Muscle layer of colon (tissue), 2 donors: ENCODE measurements at regions not wholly inside any gene's neighbourhood (a gene's known extent, or its start where the extent isn't known, plus 50 kb on each side); places are given as distances from the start of the nearest gene placed in this dataset.

Experiments used
- H3K27ac ChIP-seq: one replicate; pipeline ENCODE4 v1.7.0; 2013; ENCODE audit warnings: low read depth, mild to moderate bottlenecking, low read length, moderate library complexity
- H3K27me3 ChIP-seq, 2 donors: one replicate each; pipeline ENCODE4 v1.7.0; 2013; ENCODE audit warnings: low read length in 2 of 2, mild to moderate bottlenecking in 2 of 2; ENCODE audit not compliant: insufficient read depth in 2 of 2, control insufficient read depth in 1 of 2
- H3K36me3 ChIP-seq: one replicate; pipeline ENCODE4 v1.7.0; 2013; ENCODE audit warnings: mild to moderate bottlenecking, low read length; ENCODE audit not compliant: insufficient read depth
- H3K4me1 ChIP-seq: one replicate; pipeline ENCODE4 v1.7.0; 2013; ENCODE audit warnings: mild to moderate bottlenecking, low read length; ENCODE audit not compliant: insufficient read depth
- H3K4me3 ChIP-seq, 2 donors: one replicate each; pipeline ENCODE4 v1.7.0; 2013; ENCODE audit warnings: low read length in 2 of 2, low read depth in 1 of 2, mild to moderate bottlenecking in 1 of 2, moderate library complexity in 1 of 2
- H3K9ac ChIP-seq: one replicate; pipeline ENCODE4 v1.7.0; 2013; ENCODE audit warnings: low read length
- H3K9me3 ChIP-seq: one replicate; pipeline ENCODE4 v1.7.0; 2013; ENCODE audit warnings: mild to moderate bottlenecking, low read length
- donor health status: abdominal sarcoma.
- donor health status: Adenocarcinoma of cecum.

DNA sequence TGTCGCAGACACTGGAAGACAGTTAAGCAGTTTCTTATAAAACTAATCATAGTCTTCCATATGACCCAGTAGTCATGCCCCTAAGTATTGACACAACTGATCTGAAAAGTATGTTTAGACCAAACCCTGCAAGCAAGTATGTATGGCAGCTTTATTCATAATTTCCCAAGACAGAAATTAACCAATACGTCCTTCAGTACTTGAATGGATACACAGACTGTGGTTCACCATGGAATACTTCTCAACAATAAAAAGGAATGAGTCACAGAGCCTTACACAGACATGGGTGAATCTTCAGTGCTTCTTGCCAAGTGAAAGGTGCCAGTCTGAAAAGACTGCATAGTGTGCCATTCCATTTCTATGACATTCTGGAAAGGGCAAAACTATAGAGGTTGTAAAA lies 50.2 kb upstream of the AKR1E2 start:
- Histone ChIP-seq H3K4me3 (no peak overlapping the region), H3K9me3 (no peaks in the 10 kb centered on the region)

DNA sequence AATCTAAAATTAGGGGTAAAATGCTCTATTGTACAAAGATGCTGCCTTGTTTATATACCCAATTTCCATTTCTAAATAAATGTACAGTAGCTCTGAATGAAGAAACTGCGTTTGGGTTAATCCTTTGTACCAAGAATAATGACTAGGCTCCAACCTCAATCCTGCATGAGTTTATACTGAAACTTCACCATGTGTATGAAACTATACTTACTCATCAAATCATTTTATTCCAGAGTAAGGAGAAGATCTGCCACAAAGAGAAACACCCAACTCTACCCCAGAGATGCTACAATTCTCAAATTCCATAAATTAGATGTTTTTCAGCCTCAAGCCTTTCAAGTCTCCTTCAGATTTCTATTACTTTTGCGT lies 53.8 kb upstream of the AKR1E2 start:
- no peaks in the 10 kb centered on the region for H3K27me3 ChIP-seq
- H3K4me1 ChIP-seq, result peaks cover 9% of the 10 kb centered on the region
- H3K4me3 ChIP-seq, result no peak overlapping the region
- no peaks in the 10 kb centered on the region for H3K9me3 ChIP-seq
- H3K36me3 ChIP-seq, result no peaks in the 10 kb centered on the region
- H3K27ac ChIP-seq, result no peak overlapping the region
- no peak overlapping the region for H3K9ac ChIP-seq

More for the DNA sequence above, 50.2 kb upstream of the AKR1E2 start:
- no peaks in the 10 kb centered on the region for H3K27me3 ChIP-seq
- peaks cover 8% of the 10 kb centered on the region for H3K4me1 ChIP-seq
- H3K9ac ChIP-seq, result no peak overlapping the region
- no peaks in the 10 kb centered on the region for H3K36me3 ChIP-seq
- no peak overlapping the region for H3K27ac ChIP-seq

DNA sequence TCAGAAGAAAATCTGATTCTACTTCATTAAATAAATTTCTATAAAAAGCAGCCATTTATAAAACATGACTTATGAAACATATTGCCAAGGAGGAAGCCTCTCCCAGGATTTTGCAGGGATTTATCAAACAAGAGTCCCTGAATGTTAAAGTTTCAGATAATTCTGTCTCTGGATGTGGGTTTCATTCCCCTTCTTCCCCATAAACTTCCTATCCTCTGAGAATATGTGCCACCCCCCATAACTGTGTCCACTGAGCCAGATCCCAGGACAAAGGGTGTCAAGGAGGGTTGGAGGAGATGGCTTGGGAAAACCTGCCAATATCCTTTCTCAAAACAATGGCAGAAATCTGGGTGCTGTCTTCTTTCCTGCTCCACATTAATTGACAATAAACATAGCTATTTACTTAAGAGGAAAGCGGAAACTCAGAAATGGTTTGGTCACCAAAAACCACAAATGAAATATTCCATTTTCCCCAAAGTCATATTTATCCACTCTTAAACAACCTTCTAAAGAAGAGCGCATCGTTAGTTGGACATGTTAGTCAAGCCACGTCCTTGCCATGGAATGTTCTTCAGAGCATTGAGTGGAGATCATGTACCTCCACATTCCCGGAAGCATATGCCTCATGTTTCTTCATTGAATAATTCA lies 54.3 kb upstream of the AKR1E2 start:
- Histone ChIP-seq H3K27me3 (no peaks in the 10 kb centered on the region), H3K27ac (no peak overlapping the region), H3K4me3 (no peak overlapping the region), H3K9ac (no peak overlapping the region), H3K4me1 (peaks cover 10% of the 10 kb centered on the region), H3K36me3 (no peaks in the 10 kb centered on the region), H3K9me3 (no peaks in the 10 kb centered on the region)

DNA sequence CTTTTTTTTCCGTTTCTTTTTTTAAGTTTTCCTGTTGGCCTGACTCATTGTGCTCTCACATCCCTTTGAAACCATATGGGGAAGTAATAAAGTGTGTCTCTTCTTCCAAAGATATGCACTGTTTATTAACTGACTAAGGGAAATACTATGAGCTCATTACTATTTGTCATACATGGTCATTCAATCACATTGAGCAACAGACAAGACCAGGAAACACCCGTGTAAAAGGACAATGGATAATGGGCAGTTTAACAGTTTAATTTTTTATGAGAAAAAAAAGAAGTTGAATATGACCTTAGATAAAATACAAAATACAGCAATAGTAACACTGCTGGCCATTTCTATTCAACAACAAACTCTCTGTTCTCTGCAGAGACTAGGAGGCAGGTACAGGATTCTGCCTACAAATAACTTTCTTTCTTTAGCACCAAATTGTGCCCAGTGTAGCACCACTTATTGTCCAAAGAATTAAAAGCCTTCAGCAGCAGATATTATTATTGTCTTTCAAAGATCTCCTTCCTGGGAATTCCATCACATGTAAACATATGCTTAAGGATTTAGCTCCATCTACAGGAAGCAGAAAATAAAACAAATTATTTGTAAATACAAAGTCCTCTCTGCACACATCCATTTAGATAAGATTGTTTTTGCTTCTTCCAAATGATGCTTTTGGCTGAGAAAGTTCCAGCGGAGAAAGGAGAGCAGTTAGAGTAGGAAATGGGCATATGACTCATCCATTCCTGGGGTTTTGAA lies 55.0 kb upstream of the AKR1E2 start:
- Histone ChIP-seq H3K9me3 (no peaks in the 10 kb centered on the region), H3K27ac (no peak overlapping the region), H3K9ac (no peak overlapping the region), H3K4me3 (no peak overlapping the region), H3K4me1 (peaks cover 15% of the 10 kb centered on the region), H3K27me3 (no peaks in the 10 kb centered on the region), H3K36me3 (no peaks in the 10 kb centered on the region)

DNA sequence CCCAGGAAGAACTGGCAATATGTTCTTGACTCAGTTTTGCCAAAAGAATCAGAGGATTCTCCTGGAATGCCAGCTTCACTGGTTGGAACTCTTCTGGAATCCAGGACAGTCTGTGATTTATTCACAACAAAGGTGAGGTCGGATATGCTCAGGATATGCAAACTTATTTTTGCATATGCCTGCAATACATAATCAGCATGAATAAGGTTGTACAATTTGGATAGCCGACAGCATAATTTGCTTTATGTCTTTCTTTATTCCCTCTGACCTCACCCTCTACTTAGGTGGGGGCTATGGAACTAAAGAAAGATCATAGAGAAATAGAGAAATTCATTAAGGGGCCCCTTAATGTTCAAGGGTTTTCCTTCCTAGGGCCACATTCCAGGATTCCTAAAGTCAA lies 57.6 kb upstream of the AKR1E2 start:
- Histone ChIP-seq H3K4me3 (no peak overlapping the region), H3K9ac (no peak overlapping the region)

DNA sequence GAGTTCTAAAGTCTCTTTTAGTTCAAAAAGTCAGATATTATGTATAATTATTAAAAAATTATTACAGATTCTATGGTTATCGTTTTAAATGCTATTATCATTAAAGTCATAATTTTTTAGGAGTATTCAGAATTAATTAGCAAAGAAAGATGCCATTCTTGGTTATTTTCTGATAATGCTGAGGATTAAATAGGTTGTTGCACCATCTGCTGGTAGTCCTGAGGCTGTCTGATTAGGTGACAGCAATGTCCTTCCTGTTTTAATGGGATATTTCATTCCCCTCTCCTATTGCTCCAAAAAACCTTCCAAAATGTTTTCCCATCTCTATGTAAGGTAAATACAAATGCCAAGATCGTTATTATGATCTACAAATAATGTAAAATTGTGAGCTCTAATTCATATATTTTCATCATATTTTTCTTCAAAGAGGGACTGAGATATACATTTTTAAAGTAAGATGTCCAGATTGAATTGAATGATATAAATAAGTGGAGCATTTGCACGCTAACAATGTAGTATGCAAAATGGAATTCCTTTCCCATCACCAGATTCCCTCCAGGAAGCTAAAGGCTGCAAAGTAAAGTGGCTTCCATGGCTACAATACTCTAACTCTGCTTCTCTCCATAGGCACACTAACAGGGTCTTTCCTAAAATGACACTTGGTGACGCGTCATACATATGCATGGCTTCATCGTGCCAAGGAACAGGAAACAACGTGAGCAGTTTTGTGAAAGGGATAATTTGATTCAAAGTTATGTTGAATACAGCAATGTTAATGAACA lies 58.8 kb upstream of the AKR1E2 start:
- Histone ChIP-seq H3K9me3 (no peaks in the 10 kb centered on the region), H3K4me3 (no peak overlapping the region), H3K4me1 (peaks cover 15% of the 10 kb centered on the region), H3K9ac (no peak overlapping the region), H3K27me3 (no peaks in the 10 kb centered on the region), H3K27ac (no peak overlapping the region), H3K36me3 (no peaks in the 10 kb centered on the region)

More for the DNA sequence above, 57.6 kb upstream of the AKR1E2 start:
- no peaks in the 10 kb centered on the region for H3K36me3 ChIP-seq
- no peaks in the 10 kb centered on the region for H3K27me3 ChIP-seq
- no peak overlapping the region for H3K27ac ChIP-seq
- H3K4me1 ChIP-seq, result peaks cover 15% of the 10 kb centered on the region
- no peaks in the 10 kb centered on the region for H3K9me3 ChIP-seq

DNA sequence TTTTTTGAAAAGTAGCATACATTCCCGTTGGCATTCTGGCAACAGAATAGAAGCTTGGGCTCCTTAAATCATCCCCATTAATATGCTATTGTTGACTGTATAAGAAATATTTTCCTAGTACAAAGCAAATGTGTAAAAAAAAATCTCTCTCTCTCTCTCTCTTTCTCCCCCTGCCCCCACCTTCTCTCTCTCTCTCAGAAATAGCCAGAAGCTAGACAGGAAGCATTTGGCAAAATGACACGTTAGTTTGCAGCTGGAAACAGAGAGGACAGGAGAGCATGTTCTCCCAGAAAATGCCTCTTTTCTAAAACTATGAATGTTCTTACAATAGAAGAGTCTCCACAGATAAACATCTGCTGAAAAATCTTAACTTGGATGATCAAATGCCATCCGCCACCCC lies 59.6 kb upstream of the AKR1E2 start:
- Histone ChIP-seq H3K27ac (no peak overlapping the region), H3K4me3 (no peak overlapping the region), H3K4me1 (peaks cover 13% of the 10 kb centered on the region), H3K9me3 (no peaks in the 10 kb centered on the region), H3K9ac (no peak overlapping the region), H3K36me3 (no peaks in the 10 kb centered on the region), H3K27me3 (no peaks in the 10 kb centered on the region)

DNA sequence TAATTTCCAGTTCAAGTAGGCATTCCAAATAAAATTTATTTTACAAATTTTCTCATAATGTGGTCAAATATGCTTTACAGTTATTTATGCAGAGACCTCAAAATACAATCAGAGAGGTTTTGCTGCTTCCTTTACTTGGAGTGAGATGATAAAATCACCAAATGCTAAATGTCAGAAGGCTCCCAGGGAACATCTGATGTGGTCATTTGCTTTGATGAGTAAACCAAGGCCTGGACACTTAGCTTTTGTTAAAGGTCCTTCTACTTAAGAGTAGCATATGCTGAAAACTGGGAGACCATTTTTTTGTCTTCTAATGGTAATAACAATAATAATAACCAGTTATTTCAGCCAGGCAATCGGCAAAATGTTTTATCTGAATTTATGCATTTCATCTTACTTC lies 60.6 kb upstream of the AKR1E2 start:
- H3K4me3 ChIP-seq, result no peak overlapping the region
- H3K9me3 ChIP-seq, result no peaks in the 10 kb centered on the region
- no peak overlapping the region for H3K27ac ChIP-seq

DNA sequence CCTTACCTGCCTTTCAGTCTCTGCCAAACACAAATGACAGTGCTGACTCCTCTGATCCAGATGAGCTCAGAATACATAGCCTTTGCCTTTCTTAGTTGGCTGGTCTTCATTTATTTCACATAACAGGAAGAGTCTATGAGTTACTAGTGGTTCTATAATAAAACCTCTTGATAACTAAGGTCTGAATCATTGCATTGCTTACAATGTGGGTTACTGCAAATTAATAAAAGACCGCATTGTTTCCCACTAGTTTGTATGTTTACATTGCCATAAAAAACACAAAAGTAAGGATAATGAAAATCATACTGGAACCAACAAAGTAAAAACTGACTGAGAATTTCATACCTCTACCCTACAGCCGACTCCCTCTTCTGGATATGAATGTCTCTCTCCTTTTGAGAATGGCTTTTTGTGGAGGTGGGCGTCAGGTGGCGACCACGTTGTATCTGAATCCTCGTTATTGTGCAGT lies 62.0 kb upstream of the AKR1E2 start:
- no peaks in the 10 kb centered on the region for H3K9me3 ChIP-seq
- no peak overlapping the region for H3K27ac ChIP-seq
- no peaks in the 10 kb centered on the region for H3K27me3 ChIP-seq
- H3K4me1 ChIP-seq, result peaks cover 6% of the 10 kb centered on the region
- no peak overlapping the region for H3K9ac ChIP-seq
- H3K4me3 ChIP-seq, result no peak overlapping the region
- H3K36me3 ChIP-seq, result no peaks in the 10 kb centered on the region

More for the DNA sequence above, 60.6 kb upstream of the AKR1E2 start:
- Histone ChIP-seq H3K27me3 (no peaks in the 10 kb centered on the region), H3K9ac (no peak overlapping the region), H3K36me3 (no peaks in the 10 kb centered on the region), H3K4me1 (peaks cover 6% of the 10 kb centered on the region)

DNA sequence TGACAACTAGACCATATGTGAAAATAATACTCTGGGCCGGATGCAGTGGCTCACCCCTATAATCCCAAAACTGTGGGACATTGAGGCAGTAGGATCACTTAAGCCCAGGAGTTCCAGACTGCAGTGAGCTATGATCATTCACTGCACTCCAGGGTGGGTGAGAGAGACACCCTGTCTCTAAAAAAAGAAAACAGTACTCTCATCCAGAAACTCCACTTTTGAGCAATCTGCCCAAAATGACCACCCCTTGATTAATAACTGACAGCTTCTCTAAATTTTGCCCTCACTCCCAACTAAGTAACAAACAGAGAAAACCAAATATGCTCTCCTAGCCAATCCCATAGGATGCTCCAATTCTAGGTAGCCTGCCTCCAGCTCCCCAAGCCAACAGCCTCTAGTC lies 62.5 kb upstream of the AKR1E2 start:
- no peak overlapping the region for H3K27ac ChIP-seq

DNA sequence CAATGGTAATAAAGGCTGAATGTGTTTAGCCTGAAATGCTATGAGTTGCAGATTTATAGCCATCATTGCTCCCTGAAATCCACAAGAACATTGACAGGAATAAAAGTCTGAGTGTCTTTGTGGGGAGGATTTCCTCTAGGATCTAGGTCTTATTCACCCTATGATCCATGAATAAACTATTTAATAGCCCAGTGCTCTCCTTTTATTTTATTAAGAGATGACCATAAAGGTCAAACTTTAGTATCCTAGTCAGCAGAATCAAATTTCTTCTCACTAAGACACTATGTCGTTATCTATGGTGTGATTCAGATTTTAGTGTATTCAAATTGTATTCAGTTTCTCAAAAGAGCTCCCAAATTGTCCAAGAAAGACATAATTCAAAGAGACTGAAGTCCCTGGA lies 67.8 kb upstream of the AKR1E2 start:
- no peak overlapping the region for H3K4me3 ChIP-seq
- H3K36me3 ChIP-seq, result no peaks in the 10 kb centered on the region
- no peak overlapping the region for H3K9ac ChIP-seq
- no peaks in the 10 kb centered on the region for H3K4me1 ChIP-seq
- H3K27me3 ChIP-seq, result no peaks in the 10 kb centered on the region
- H3K27ac ChIP-seq, result no peak overlapping the region
- no peaks in the 10 kb centered on the region for H3K9me3 ChIP-seq

More for the DNA sequence above, 62.5 kb upstream of the AKR1E2 start:
- Histone ChIP-seq H3K4me3 (no peak overlapping the region), H3K4me1 (peaks cover 6% of the 10 kb centered on the region), H3K36me3 (no peaks in the 10 kb centered on the region), H3K9me3 (no peaks in the 10 kb centered on the region), H3K27me3 (no peaks in the 10 kb centered on the region), H3K9ac (no peak overlapping the region)
